ENCODE measurements at regions not wholly inside any gene's neighbourhood (a gene's known extent, or its start where the extent isn't known, plus 50 kb on each side); places are given as distances from the start of the nearest gene placed in this dataset.

GRCh38 chr6:165827190-165827518 is 164.1 kb upstream of the PDE10A start:
- H3K9me3 Mint-ChIP-seq (ENCODE audit: unreplicated experiment) = no peaks in the 10 kb centered on the region
- H3K27me3 Mint-ChIP-seq (ENCODE audit: unreplicated experiment) = peaks cover 2% of the 10 kb centered on the region
- TF ChIP-seq CTCF (IDR thresholded peaks at IDR 0.05) = no peak
- no peak overlapping the region for H3K4me3 Mint-ChIP-seq (ENCODE audit: unreplicated experiment)
- H3K27ac Mint-ChIP-seq (ENCODE audit: unreplicated experiment) = no peak overlapping the region
- no peaks in the 10 kb centered on the region for H3K4me1 Mint-ChIP-seq (ENCODE audit: unreplicated experiment)
- DNase-seq (ENCODE audit: extremely low spot score, unreplicated experiment) = no peak
- H3K36me3 Mint-ChIP-seq (ENCODE audit: unreplicated experiment) = no peaks in the 10 kb centered on the region

- no peaks in the 10 kb centered on the region for H3K4me1 Mint-ChIP-seq (ENCODE audit: unreplicated experiment)
These were observed 163.6 kb upstream of the PDE10A start for GRCh38 chr6:165826487-165827189.

GRCh38 chr6:165825256-165825815 is 162.3 kb upstream of the PDE10A start:
- Mint-ChIP-seq H3K4me3 (ENCODE audit: unreplicated experiment) (no peak overlapping the region), H3K36me3 (ENCODE audit: unreplicated experiment) (no peaks in the 10 kb centered on the region), H3K27me3 (ENCODE audit: unreplicated experiment) (peaks cover 8% of the 10 kb centered on the region), H3K4me1 (ENCODE audit: unreplicated experiment) (no peaks in the 10 kb centered on the region), H3K9me3 (ENCODE audit: unreplicated experiment) (no peaks in the 10 kb centered on the region), H3K27ac (ENCODE audit: unreplicated experiment) (no peak overlapping the region)
- DNase-seq (ENCODE audit: extremely low spot score, unreplicated experiment) = no peak
- TF ChIP-seq CTCF (IDR thresholded peaks at IDR 0.05) = no peak

More at GRCh38 chr6:165826487-165827189, 163.6 kb upstream of the PDE10A start:
- TF ChIP-seq CTCF (IDR thresholded peaks at IDR 0.05) = no peak
- Mint-ChIP-seq H3K36me3 (ENCODE audit: unreplicated experiment) (no peaks in the 10 kb centered on the region), H3K9me3 (ENCODE audit: unreplicated experiment) (no peaks in the 10 kb centered on the region), H3K27ac (ENCODE audit: unreplicated experiment) (no peak overlapping the region), H3K4me3 (ENCODE audit: unreplicated experiment) (no peak overlapping the region), H3K27me3 (ENCODE audit: unreplicated experiment) (peaks cover under 1% of the 10 kb centered on the region)
- no peak for DNase-seq (ENCODE audit: extremely low spot score, unreplicated experiment)

- Mint-ChIP-seq H3K4me3 (ENCODE audit: unreplicated experiment) (no peak overlapping the region), H3K36me3 (ENCODE audit: unreplicated experiment) (no peaks in the 10 kb centered on the region), H3K27me3 (ENCODE audit: unreplicated experiment) (peaks cover 20% of the 10 kb centered on the region), H3K27ac (ENCODE audit: unreplicated experiment) (no peak overlapping the region), H3K9me3 (ENCODE audit: unreplicated experiment) (no peaks in the 10 kb centered on the region), H3K4me1 (ENCODE audit: unreplicated experiment) (no peaks in the 10 kb centered on the region)
- TF ChIP-seq CTCF (IDR thresholded peaks at IDR 0.05) = no peak
- no peak for DNase-seq (ENCODE audit: extremely low spot score, unreplicated experiment)
These were observed 160.7 kb upstream of the PDE10A start for GRCh38 chr6:165823609-165824326.

- no peak overlapping the region for H3K27ac Mint-ChIP-seq (ENCODE audit: unreplicated experiment)
- H3K9me3 Mint-ChIP-seq (ENCODE audit: unreplicated experiment) = no peaks in the 10 kb centered on the region
- peak; percentile 6 for DNase-seq (ENCODE audit: extremely low spot score, unreplicated experiment)
- H3K4me3 Mint-ChIP-seq (ENCODE audit: unreplicated experiment) = no peak overlapping the region
- no peaks in the 10 kb centered on the region for H3K36me3 Mint-ChIP-seq (ENCODE audit: unreplicated experiment)
- TF ChIP-seq CTCF (IDR thresholded peaks at IDR 0.05) = no peak
- peaks cover 30% of the 10 kb centered on the region for H3K27me3 Mint-ChIP-seq (ENCODE audit: unreplicated experiment)
- H3K4me1 Mint-ChIP-seq (ENCODE audit: unreplicated experiment) = no peaks in the 10 kb centered on the region
These were observed 159.5 kb upstream of the PDE10A start for GRCh38 chr6:165822501-165822900.

Data from osteocyte (in vitro differentiated cells).